Right forelimb (tissue), 1 donor: ENCODE measurements at regions not wholly inside any gene's neighbourhood (a gene's known extent, or its start where the extent isn't known, plus 50 kb on each side); places are given as distances from the start of the nearest gene placed in this dataset.
A peak's percentile ranks its signal among the peaks of the same experiment; 100 is the strongest.
"Not testable (repeated sequence)": the region's sequence is repeated elsewhere in the genome, so short reads cannot be mapped to it uniquely, and the experiment has no call there.

Experiments
- DNase-seq: peaks from one replicate; pipeline ENCODE4 v3.0.0-alpha.2; 2018

DNA sequence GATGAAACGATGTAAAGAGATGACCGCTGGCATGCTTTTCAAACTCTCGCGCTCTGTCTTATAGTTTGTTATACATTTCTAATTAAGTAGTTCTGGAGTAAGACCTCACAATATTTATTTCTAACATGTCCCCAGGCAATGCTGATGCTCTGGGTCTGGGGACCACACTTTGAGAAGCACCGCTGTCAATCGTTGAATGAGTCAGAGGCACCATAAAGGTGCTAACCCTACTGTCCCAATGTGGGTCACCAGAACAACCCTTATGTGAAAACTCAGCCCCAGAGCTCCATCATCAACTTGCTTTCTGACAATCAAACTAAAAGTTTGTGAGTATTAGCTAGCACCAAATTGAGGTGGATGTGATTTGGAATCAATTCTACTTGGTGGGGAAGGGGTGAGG is 284.1 kb upstream of the PRKCQ start:
- no peak for DNase-seq

- DNase-seq = no peak
Observed at GRCh38 chr10:6863381-6863780, 283.3 kb upstream of the PRKCQ start.

DNA sequence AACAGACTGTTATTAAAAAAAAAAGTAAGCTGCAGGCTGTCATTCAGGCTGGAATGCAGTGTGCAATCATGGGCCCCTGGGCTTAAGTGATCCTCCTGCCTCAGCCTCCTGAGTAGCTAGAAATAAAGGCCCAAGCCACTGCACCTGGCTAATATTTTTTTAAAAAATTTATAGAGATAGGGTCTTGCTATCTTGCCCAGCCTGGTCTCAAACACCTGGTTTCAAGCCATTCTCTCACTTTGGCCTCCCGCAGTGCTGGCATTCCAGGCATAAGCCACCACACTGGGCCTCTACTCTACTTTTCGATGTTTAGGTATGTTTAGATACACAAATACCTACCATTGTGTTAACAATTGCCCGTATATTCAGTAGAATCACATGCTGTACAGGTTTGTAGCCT is 270.4 kb upstream of the PRKCQ start:
- DNase-seq = no peak

- no peak for DNase-seq
Observed at GRCh38 chr10:6847561-6847960, 267.5 kb upstream of the PRKCQ start.

- DNase-seq = no peak
Observed at GRCh38 chr10:6843894-6844650, 264.0 kb upstream of the PRKCQ start.

- DNase-seq = no peak
Observed at GRCh38 chr10:6843481-6843881, 263.4 kb upstream of the PRKCQ start.

DNA sequence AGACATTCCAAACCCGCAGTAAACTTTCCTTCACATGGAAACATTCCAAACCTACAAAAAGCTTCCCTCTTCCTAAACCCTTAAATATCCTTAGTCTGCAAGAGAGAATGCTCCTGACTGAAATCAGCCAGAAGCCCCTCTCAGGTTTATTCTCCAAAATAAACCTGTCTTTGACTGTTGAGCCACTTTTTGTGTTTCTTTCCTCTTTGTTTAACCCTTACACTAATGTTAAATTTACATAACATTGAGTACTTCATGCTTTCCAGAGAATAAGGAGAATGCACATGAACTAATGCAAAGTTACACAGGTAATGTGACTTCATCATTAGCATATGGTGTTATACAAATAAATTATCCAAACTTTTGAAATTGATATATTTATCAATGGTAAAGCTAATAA is 262.6 kb upstream of the PRKCQ start:
- DNase-seq = no peak

DNA sequence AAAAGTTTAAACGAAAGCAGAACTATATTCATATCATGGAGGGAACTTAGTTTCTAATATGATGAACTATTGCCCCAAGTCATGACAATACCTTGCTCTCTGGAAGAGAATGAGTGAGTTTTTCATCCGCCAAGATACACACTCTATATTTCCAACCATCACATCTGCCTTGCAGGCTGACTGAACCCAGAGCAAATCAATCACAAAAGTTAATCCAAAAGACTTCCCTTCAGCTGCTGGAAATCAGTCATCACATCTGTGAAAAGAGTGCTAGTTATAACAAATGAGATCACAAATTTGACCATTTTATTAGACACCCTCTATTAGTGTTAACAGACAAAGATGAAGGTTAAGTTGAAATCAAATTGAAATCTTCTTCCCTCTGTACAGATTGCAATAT is 261.7 kb upstream of the PRKCQ start:
- DNase-seq = no peak

DNA sequence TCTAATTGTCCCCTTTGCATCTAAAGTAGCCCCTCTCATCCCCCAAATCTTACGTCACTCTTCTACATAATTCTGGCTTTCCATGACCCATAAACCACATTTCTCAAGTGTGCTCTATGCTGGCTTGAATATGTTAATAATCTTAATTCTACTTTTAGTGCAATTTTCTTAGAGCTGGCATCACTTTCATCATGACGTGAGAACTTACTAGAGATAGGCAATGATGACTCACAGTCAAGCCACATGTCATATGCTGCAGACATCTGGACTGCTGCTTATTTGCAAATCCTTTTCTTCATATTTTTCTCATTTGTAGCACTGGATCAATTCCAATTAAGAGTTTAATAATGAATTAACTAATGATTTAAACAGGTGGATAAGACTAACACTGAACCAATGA is 260.7 kb upstream of the PRKCQ start:
- no peak for DNase-seq

GRCh38 chr10:6840201-6840691 is 260.2 kb upstream of the PRKCQ start:
- no peak for DNase-seq

DNA sequence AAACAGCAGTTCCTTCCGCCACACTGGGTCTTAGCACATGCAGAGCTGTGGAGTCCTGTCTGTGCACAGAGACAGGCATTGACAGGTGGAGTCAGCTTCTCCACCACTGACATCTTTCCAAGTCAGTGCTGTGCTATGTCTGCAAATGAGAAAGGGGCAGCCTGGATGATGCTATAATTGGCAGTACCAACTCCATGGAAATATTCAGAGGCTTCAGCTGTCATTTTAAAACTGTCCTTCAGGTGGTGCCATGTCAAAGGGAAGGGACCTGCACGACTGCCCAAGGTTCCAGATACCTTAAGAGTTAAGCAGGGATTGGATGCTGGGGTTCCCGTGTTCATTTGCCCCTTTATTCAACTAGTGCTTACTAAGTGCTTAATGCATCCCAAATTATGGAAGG is 258.0 kb upstream of the PRKCQ start:
- DNase-seq = no peak

GRCh38 chr10:6833458-6834011 is 253.5 kb upstream of the PRKCQ start:
- DNase-seq = no peak

DNA sequence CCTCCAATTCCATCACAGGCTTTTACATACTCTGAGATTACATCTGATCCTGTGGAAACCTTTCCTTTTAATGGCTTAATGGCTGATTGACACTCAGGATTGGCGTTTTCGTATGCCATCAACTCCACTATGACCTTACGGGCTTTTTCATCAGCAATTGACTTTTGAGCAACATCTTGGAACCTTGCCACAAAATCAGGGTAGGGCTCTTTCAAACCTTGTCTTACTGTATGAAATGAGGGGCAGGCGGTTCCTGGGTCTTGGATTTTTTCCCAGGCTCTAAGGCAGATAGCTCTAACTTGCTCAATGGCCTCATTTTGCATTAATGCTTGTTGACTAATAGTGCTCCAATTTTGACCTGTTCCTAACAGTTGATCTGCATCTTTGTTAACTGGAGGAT is 250.9 kb upstream of the PRKCQ start:
- not testable (repeated sequence) for DNase-seq

- DNase-seq = not testable (repeated sequence)
Observed at GRCh38 chr10:6824793-6825192, 244.7 kb upstream of the PRKCQ start.

DNA sequence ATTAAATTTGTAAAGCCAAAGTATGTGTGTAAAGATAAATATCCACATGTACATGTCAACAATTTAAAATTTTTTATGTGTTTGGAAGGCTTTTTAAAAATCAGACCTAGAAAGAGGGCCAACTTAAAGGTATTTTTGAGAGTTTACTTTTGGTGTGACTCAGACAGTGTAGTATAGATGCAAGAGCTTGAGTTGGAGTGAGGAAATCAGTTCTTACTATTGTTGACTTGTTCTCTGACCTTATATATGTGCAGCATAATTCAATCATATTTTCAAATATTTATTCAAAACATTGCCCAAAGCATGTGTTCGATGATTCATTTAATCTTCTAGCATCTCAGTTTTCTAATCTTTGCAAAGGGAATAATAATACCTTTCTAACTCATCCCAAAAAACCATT is 243.7 kb upstream of the PRKCQ start:
- no peak for DNase-seq

DNA sequence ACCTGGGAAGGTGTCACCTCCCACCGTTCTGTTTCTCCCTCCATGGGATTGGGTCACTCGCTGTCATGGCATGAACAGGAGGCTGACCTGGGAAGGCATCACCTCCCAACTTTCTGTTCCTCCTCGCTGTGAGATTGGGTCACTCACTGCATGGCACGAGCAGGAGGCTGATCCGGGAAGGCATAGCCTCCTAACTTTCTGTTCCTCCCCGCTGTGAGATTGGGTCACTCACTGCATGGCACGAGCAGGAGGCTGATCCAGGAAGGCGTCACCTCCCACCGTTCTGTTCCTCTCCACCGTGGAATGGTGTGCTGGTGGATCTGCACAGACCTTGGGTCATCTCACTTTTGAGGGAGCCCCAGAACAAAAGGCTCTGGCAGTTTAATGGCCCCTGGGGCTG is 239.2 kb upstream of the PRKCQ start:
- DNase-seq = no peak

DNA sequence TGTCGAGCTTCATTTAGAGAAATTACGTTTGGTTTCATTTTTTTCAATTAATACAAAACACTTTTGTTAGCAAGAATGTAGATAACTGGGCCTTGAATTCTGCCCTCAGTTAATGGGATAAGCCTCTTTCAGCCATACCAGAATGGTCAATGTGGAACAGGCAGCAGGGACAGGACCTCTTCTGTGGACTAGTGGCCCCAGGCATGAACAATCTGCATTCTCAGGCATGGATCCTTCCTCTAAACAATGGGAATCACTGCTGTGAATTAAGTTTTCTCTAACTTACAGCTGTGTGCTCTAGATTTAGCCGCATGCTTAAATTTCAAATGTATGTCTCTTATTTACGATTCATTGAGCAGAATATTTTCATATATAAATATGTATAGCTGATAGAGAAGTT is 237.7 kb upstream of the PRKCQ start:
- DNase-seq = no peak

- DNase-seq = no peak
Observed at GRCh38 chr10:6815346-6815745, 235.3 kb upstream of the PRKCQ start.

GRCh38 chr10:6813856-6814255 is 233.8 kb upstream of the PRKCQ start:
- no peak for DNase-seq

DNA sequence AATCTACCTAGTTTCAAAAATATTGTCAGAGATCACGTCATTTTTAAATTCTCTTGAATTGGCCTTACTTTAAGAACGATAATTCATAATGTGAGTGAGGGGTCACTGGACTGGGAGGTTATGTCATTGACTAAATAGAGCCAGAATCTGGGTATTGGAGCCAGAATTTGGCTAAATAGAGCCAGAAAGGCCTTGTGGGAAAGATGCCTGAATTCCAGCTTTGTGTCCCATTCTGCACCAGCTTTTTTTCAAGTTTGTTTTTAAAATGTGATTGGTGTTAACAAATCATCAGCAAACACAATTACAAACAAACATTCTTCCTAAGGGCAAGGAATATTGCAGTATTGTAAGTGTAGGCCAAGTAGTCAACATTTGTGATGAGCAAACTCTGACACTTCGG is 233.2 kb upstream of the PRKCQ start:
- no peak for DNase-seq

DNA sequence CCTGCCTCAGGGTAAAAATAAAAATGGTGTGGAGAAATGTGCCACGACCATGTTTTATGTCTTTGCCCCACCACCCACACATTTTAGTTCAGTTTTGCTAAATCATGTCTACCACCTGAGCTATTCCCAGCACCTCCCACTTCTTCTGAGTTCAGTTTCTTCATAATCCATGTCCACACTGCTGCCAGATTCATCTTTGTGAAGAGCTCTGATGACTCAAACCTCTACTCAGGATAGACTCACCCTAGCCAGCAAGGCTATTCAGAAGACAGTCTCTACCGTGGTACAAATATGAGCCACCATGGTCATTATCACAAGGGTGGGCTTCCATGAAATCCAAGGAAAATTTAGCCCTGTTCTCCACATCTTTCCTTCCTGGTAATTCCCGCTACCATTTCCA is 231.1 kb upstream of the PRKCQ start:
- no peak for DNase-seq

DNA sequence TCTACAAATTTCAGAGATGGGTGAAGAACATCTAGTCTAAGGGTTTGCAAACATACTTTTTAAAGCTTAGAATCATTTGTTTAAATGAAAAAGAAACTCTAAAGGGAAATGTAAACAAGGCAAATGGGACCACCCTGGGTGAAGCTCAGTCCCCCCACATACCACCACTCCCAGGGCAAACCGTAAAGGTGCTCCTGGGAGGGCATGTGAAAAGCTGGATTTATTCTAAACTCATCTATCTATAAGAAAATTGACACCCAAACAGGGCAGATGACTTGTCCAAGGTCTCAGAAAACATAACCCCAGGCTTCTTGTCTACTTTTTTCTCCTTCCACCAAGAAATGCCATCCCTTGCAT is 223.3 kb upstream of the PRKCQ start:
- no peak for DNase-seq

GRCh38 chr10:6802759-6803426 is 222.8 kb upstream of the PRKCQ start:
- no peak for DNase-seq

- DNase-seq = peak; percentile 16
Observed at GRCh38 chr10:6796231-6796630, 216.2 kb upstream of the PRKCQ start.
